Mesendoderm (in vitro differentiated cells): ENCODE measurements at regions not wholly inside any gene's neighbourhood (a gene's known extent, or its start where the extent isn't known, plus 50 kb on each side); places are given as distances from the start of the nearest gene placed in this dataset.

Experiments used
- DNase-seq: peaks from one replicate; pipeline ENCODE4 v3.0.0; 2013
- H2AK5ac ChIP-seq: 2 replicates; pipeline ENCODE4 v1.6.1; 2013; ENCODE audit warnings: low read length, inconsistent platforms
- H2BK120ac ChIP-seq: 2 replicates; pipeline ENCODE4 v1.6.1; 2013; ENCODE audit warnings: low read depth, mild to moderate bottlenecking, low read length, moderate library complexity, mixed read lengths
- H2BK15ac ChIP-seq: replicated peaks from 2 replicates; pipeline ENCODE4 v1.6.1; 2013; ENCODE audit warnings: low read depth, mild to moderate bottlenecking, moderate library complexity
- H2BK5ac ChIP-seq: 2 replicates; pipeline ENCODE4 v1.6.1; 2013; ENCODE audit warnings: low read length, inconsistent platforms
- H3K18ac ChIP-seq: 2 replicates; pipeline ENCODE4 v1.6.1; 2013; ENCODE audit warnings: mild to moderate bottlenecking, low read length, mixed read lengths
- H3K23ac ChIP-seq: one replicate; pipeline ENCODE4 v1.6.1; 2013; ENCODE audit warnings: low read length
- H3K27ac ChIP-seq: 2 replicates; pipeline ENCODE4 v1.5.1; 2013; ENCODE audit warnings: low read depth, mild to moderate bottlenecking, inconsistent platforms, low read length, moderate library complexity
- H3K27me3 ChIP-seq: 2 replicates; pipeline ENCODE4 v1.6.1; 2013; ENCODE audit warnings: low read length, control low read depth, mild to moderate bottlenecking, inconsistent platforms; ENCODE audit not compliant: insufficient read depth, poor library complexity
- H3K36me3 ChIP-seq: 2 replicates; pipeline ENCODE4 v1.6.1; 2013; ENCODE audit warnings: low read length, inconsistent platforms; ENCODE audit not compliant: control insufficient read depth, insufficient read depth
- H3K4ac ChIP-seq: one replicate; pipeline ENCODE4 v1.6.1; 2013; ENCODE audit warnings: low read depth, mild to moderate bottlenecking, low read length, moderate library complexity
- H3K4me1 ChIP-seq: 2 replicates; pipeline ENCODE4 v1.6.1; 2013; ENCODE audit warnings: low read depth, low read length, inconsistent platforms; ENCODE audit not compliant: control insufficient read depth
- H3K4me2 ChIP-seq: 2 replicates; pipeline ENCODE4 v1.6.1; 2013; ENCODE audit warnings: low read length
- H3K4me3 ChIP-seq: 2 replicates; pipeline ENCODE4 v1.5.1; 2013; ENCODE audit warnings: mild to moderate bottlenecking, low read length
- H3K56ac ChIP-seq: one replicate; pipeline ENCODE4 v1.6.1; 2013; ENCODE audit warnings: low read length
- H3K79me1 ChIP-seq: 2 replicates; pipeline ENCODE4 v1.6.1; 2013; ENCODE audit warnings: low read length, inconsistent platforms
- H3K79me2 ChIP-seq: 2 replicates; pipeline ENCODE4 v1.6.1; 2013; ENCODE audit warnings: mild to moderate bottlenecking, low read length; ENCODE audit not compliant: control insufficient read depth, insufficient read depth
- H3K9ac ChIP-seq: 2 replicates; pipeline ENCODE4 v1.6.1; 2013; ENCODE audit warnings: low read length, inconsistent platforms
- H4K5ac ChIP-seq: one replicate; pipeline ENCODE4 v1.6.1; 2013; ENCODE audit warnings: low read length
- H4K8ac ChIP-seq: one replicate; pipeline ENCODE4 v1.6.1; 2013; ENCODE audit warnings: low read depth, mild to moderate bottlenecking, control low read depth, low read length, moderate library complexity
- WGBS: extraction: QIAGEN DNeasy Blood & Tissue Kit; methylation state at CpG from one replicate; pipeline ENCODE4 v1.1.7; 2013; ENCODE audit warnings: low lambda C conversion rate, missing lambda C conversion rate; ENCODE audit not compliant: insufficient coverage; ENCODE audit errors: extremely low coverage; 5-methylcytosine and 5-hydroxymethylcytosine counted together

DNA sequence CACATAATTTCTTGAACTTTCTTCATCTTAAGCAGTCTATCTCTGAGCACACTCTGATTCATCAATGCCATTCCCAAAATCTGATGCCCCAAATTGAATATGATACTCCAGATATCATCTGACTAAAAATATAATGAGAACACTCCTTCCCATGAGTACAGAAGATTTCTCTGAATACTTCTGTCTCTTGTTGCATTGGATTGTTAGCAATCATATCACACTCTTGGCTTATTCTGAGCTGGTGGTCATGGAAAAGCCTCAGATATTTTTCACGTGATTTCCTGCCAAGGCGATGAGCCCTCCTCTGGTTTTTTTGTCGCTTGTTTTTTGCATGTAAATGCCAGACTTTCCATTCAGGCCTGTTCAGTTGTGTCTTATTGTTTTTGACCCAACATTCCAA is 87.2 kb downstream of the NOG start:
- H2BK5ac ChIP-seq = no peak overlapping the region
- no peak overlapping the region for H3K27ac ChIP-seq
- no peak overlapping the region for H3K4me2 ChIP-seq
- no peak overlapping the region for H3K18ac ChIP-seq
- no peak overlapping the region for H4K5ac ChIP-seq
- no peaks in the 10 kb centered on the region for H3K79me2 ChIP-seq
- no CpG with 5 or more reads among the region's 3 CpGs for WGBS
- no peak overlapping the region for H2BK15ac ChIP-seq
- H3K9ac ChIP-seq = no peak overlapping the region
- no peak overlapping the region for H4K8ac ChIP-seq
- DNase-seq = no peak
- H3K4ac ChIP-seq = no peak overlapping the region
- H3K4me3 ChIP-seq = no peak overlapping the region
- no peak overlapping the region for H3K23ac ChIP-seq
- H2AK5ac ChIP-seq = no peak overlapping the region
- H3K27me3 ChIP-seq = no peaks in the 10 kb centered on the region
- H3K79me1 ChIP-seq = no peaks in the 10 kb centered on the region
- no peaks in the 10 kb centered on the region for H3K36me3 ChIP-seq
- H2BK120ac ChIP-seq = no peak overlapping the region
- peaks cover 7% of the 10 kb centered on the region for H3K4me1 ChIP-seq
- H3K56ac ChIP-seq = no peak overlapping the region

DNA sequence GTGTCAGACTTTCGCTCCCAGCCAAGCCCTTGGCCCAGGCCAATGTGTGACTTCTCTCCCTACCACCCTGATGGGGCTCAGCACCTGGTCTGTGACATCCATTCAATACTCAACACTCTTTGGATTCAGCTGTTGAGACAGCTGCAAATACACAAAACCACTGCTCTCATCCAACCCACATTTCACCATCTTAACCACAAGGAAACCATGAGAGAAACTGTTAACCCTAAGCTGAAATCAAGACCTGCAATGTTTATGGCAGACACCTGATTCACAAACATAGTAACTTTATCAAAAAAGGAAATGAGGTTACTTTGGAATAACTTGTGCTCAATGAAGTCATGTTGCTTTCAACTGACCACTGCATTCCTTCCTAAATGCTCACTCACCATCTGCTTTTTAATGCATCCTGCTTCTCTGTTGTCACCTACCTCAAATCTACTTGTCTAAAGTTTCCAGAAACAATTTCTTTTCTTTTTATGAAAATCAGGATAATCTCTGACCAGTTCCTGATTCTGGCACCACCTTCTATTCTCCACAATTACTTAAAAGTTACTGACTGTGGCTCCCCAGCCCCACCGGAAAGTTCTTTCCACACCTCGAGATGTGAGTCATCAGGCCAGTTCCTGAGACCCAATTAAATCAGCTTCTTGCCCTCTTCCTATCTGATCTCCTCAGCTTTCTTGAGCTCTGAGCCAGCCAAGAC is 88.2 kb downstream of the NOG start:
- peak overlapping the region; percentile 6 for H3K18ac ChIP-seq
- WGBS = no CpG with 5 or more reads among the region's 3 CpGs

DNA sequence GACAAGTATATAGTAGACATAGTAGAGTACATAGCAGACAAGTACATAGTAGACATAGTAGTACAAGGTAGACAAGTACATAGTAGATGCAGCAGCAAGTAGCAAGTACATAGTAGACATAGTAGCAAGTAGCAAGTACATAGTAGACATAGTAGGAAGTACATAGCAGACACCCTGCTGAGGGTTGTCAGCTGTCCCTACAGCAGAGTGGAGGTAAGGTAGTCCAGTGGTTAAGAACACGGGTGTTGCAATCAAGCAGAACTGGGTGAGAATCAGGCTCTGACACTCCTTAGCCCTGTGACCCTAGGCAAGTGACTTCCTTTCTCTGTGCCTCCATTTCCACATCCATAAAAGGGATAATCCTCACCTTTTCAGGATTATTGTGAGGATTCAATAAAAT is 94.7 kb downstream of the NOG start:
- Histone ChIP-seq H3K56ac (no peak overlapping the region), H3K9ac (no peak overlapping the region), H4K8ac (no peak overlapping the region), H3K4ac (no peak overlapping the region), H3K27me3 (no peaks in the 10 kb centered on the region), H3K79me1 (no peaks in the 10 kb centered on the region), H3K23ac (no peak overlapping the region), H3K79me2 (no peaks in the 10 kb centered on the region), H3K4me1 (no peaks in the 10 kb centered on the region), H3K4me2 (no peak overlapping the region), H4K5ac (no peak overlapping the region), H3K36me3 (no peaks in the 10 kb centered on the region), H2BK5ac (no peak overlapping the region), H3K4me3 (no peak overlapping the region), H2AK5ac (no peak overlapping the region), H2BK120ac (no peak overlapping the region), H2BK15ac (no peak overlapping the region), H3K27ac (no peak overlapping the region), H3K18ac (no peak overlapping the region)
- no peak for DNase-seq
- WGBS = no CpG with 5 or more reads among the region's 1 CpG

More for the DNA sequence above, 88.2 kb downstream of the NOG start:
- no peak overlapping the region for H3K56ac ChIP-seq
- H4K5ac ChIP-seq = no peak overlapping the region
- DNase-seq = peak; percentile 71
- H3K79me2 ChIP-seq = no peaks in the 10 kb centered on the region
- H2BK5ac ChIP-seq = no peak overlapping the region
- H3K27me3 ChIP-seq = no peaks in the 10 kb centered on the region
- H3K4me3 ChIP-seq = no peak overlapping the region
- H3K9ac ChIP-seq = no peak overlapping the region
- no peak overlapping the region for H3K4me2 ChIP-seq
- H3K4me1 ChIP-seq = peaks cover 7% of the 10 kb centered on the region
- H3K79me1 ChIP-seq = no peaks in the 10 kb centered on the region
- no peak overlapping the region for H2AK5ac ChIP-seq
- H4K8ac ChIP-seq = no peak overlapping the region
- H3K36me3 ChIP-seq = no peaks in the 10 kb centered on the region
- no peak overlapping the region for H2BK120ac ChIP-seq
- no peak overlapping the region for H3K4ac ChIP-seq
- H3K23ac ChIP-seq = no peak overlapping the region
- no peak overlapping the region for H3K27ac ChIP-seq
- H2BK15ac ChIP-seq = no peak overlapping the region

DNA sequence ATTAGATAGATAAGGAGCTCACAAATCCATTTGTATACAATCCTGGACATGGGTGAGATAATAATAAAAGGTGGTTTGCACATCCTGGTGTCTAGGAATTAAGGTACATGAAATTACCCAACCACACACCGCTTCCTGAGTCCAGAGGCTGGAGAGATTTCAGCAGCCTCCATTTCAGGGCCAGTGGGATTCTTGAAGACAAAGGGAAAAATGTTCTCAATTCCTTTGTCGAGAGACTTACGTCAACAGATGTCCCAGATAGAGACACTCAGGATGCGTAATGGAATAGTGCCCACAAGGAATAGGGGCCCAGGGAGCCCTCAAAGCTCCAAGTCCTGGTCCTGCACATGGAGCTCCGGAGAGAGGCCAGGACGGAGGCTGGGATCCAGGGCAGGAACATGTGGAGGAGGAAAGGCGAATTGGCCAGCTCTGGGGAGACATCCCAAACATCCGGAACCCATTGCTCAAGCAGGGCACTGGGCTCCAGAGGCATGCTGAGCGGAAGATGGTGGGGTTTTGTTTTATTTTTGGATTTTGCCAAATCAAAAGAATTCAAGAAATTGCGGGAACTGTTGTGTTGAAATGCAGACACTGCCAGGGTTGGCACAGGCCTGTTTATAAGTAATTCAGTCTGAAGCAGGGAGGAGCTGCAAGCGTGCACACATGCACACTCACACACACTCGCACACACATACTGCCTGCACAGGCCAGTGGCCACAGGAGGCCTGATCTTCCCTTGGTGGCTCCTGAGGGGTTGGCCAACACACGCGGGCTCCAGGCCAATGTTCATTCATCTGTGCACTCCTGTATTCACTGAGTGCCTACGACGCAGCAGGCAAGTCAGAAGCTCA is 97.2 kb downstream of the NOG start:
- no peak overlapping the region for H3K18ac ChIP-seq
- H3K4ac ChIP-seq = no peak overlapping the region
- no peaks in the 10 kb centered on the region for H3K4me1 ChIP-seq
- no peaks in the 10 kb centered on the region for H3K79me2 ChIP-seq
- no peak overlapping the region for H3K4me3 ChIP-seq
- no peak overlapping the region for H4K5ac ChIP-seq
- no CpG with 5 or more reads among the region's 16 CpGs for WGBS
- no peak overlapping the region for H3K23ac ChIP-seq
- H3K56ac ChIP-seq = no peak overlapping the region
- H2BK15ac ChIP-seq = no peak overlapping the region
- no peaks in the 10 kb centered on the region for H3K27me3 ChIP-seq
- H3K36me3 ChIP-seq = no peaks in the 10 kb centered on the region
- H3K79me1 ChIP-seq = no peaks in the 10 kb centered on the region
- H2BK120ac ChIP-seq = no peak overlapping the region
- H3K4me2 ChIP-seq = no peak overlapping the region
- H2AK5ac ChIP-seq = no peak overlapping the region
- no peak overlapping the region for H4K8ac ChIP-seq
- no peak overlapping the region for H2BK5ac ChIP-seq
- no peak for DNase-seq
- no peak overlapping the region for H3K9ac ChIP-seq
- no peak overlapping the region for H3K27ac ChIP-seq

DNA sequence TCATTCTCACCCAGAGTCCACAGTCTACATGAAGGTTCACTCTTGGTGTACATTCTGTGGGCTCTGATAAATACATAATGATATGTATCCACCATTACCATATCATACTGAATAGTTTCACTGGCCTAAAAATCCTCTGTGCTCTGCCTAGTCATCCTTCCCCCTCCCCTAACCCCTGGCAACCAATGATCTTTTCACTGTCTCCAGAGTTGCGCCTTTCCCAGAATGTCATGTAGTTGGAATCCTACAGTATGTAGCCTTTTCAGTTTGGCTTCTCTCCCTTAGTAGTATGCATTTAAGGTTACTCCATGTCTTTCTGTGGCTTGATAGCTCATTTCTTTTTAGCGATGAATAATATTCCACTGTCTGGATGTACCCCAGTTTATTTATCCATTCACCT is 101.3 kb downstream of the NOG start:
- H2BK15ac ChIP-seq = no peak overlapping the region
- H3K23ac ChIP-seq = no peak overlapping the region
- no peak overlapping the region for H3K9ac ChIP-seq
- H2AK5ac ChIP-seq = no peak overlapping the region
- H2BK5ac ChIP-seq = no peak overlapping the region
- H3K4me3 ChIP-seq = no peak overlapping the region
- H3K4me2 ChIP-seq = no peak overlapping the region
- H4K5ac ChIP-seq = no peak overlapping the region
- no peak overlapping the region for H3K27ac ChIP-seq
- H3K18ac ChIP-seq = no peak overlapping the region
- H2BK120ac ChIP-seq = no peak overlapping the region
- no peaks in the 10 kb centered on the region for H3K79me2 ChIP-seq
- H3K56ac ChIP-seq = no peak overlapping the region
- no CpG with 5 or more reads among the region's 2 CpGs for WGBS
- no peak overlapping the region for H3K4ac ChIP-seq
- DNase-seq = no peak
- no peaks in the 10 kb centered on the region for H3K4me1 ChIP-seq
- H3K36me3 ChIP-seq = no peaks in the 10 kb centered on the region
- H3K27me3 ChIP-seq = no peaks in the 10 kb centered on the region
- H3K79me1 ChIP-seq = no peaks in the 10 kb centered on the region
- no peak overlapping the region for H4K8ac ChIP-seq
